GM12878 (cell line): ENCODE measurements at regions not wholly inside any gene's neighbourhood (a gene's known extent, or its start where the extent isn't known, plus 50 kb on each side); places are given as distances from the start of the nearest gene placed in this dataset.

ENCODE experiments used
- ATAC-seq: fragments of 200-7000 bp; cut with Tn5 transposase; 3 replicates; pipeline ENCODE4 v1.9.1; 2020; ENCODE audit warnings: mild to moderate bottlenecking, moderate library complexity
- BruUV-seq: library from RNA; stranded (reverse); fragments of 400-500 nt; replicated peaks from 2 replicates; lab custom pipeline; 2021; lab: Mats Ljungman, UMichigan
- CTCF ChIA-PET: fragments of 300-600 bp; sonication (Branson Sonifier 250); formaldehyde crosslinking; extraction: SDS; loops from one replicate; lab custom pipeline; 2021; ENCODE audit warnings: inconsistent platforms; lab: Yijun Ruan, JAX
- POLR2A ChIA-PET: fragments of 350-600 bp; formaldehyde crosslinking; extraction: SDS; loops from one replicate; lab custom pipeline; 2021; ENCODE audit warnings: inconsistent platforms; lab: Charles Lee
- RAD21 ChIA-PET: fragments of 300-600 bp; sonication (Branson Sonifier 250); formaldehyde crosslinking; loops from one replicate; lab custom pipeline; 2023; ENCODE audit warnings: antibody characterized with exemption; ENCODE audit not compliant: unreplicated experiment; lab: Charles Lee
- SMC1A ChIA-PET: fragments of 300-600 bp; sonication (Branson Sonifier 250); formaldehyde crosslinking; loops from one replicate; lab custom pipeline; 2023; ENCODE audit not compliant: unreplicated experiment, uncharacterized antibody; lab: Charles Lee
- DNase-seq: peaks from one replicate; pipeline ENCODE4 v3.0.0-alpha.2; 2011; ENCODE audit warnings: low read depth, low spot score
- FAIRE-seq: peaks from 3 replicates; lab custom pipeline; 2011; peaks lifted over from hg19 to GRCh38; lab: Jason Lieb, UNC
- H2AFZ ChIP-seq: 2 replicates; pipeline ENCODE4 v1.6.0; 2011; ENCODE audit warnings: low read depth, low read length, control low read depth; ENCODE audit not compliant: control insufficient read depth
- H3K27ac ChIP-seq: 2 replicates; pipeline ENCODE4 v1.5.1; 2011; ENCODE audit warnings: control low read depth; ENCODE audit not compliant: control insufficient read depth, insufficient read depth
- H3K27me3 ChIP-seq, 2 experiments: replicated peaks in 1 of 2; 2 replicates each; pipeline versions ENCODE4 v1.6.0 to v1.6.1; 2011; ENCODE audit warnings: low read length in 1 of 2; ENCODE audit not compliant: control insufficient read depth in 2 of 2, insufficient read depth in 2 of 2
- H3K36me3 ChIP-seq, 2 experiments: 2 replicates each; pipeline ENCODE4 v1.5.1; 2011; ENCODE audit warnings: low read length in 1 of 2; ENCODE audit not compliant: control insufficient read depth in 2 of 2, insufficient read depth in 2 of 2
- H3K4me1 ChIP-seq: 2 replicates; pipeline ENCODE4 v1.6.1; 2011; ENCODE audit warnings: mild to moderate bottlenecking, low read length, moderate library complexity, mixed read lengths; ENCODE audit not compliant: control insufficient read depth, insufficient read depth
- H3K4me2 ChIP-seq: 2 replicates; pipeline ENCODE4 v1.6.0; 2011; ENCODE audit warnings: control low read depth; ENCODE audit not compliant: control insufficient read depth, insufficient read depth
- H3K4me3 ChIP-seq: fragments of 200-600 bp; sonication (generic); 2 replicates; pipeline ENCODE4 v1.5.1; 2016
- H3K79me2 ChIP-seq: 2 replicates; pipeline ENCODE4 v1.6.0; 2011; ENCODE audit warnings: low read length; ENCODE audit not compliant: control insufficient read depth, insufficient read depth
- H3K9ac ChIP-seq: 2 replicates; pipeline ENCODE4 v1.8.0; 2011; ENCODE audit warnings: low read length, control low read depth, mixed read lengths; ENCODE audit not compliant: control insufficient read depth, insufficient read depth
- H3K9me3 ChIP-seq: replicated peaks from 3 replicates; pipeline ENCODE4 v1.5.1; 2011; ENCODE audit warnings: mild to moderate bottlenecking, low read length; ENCODE audit not compliant: control insufficient read depth, insufficient read depth
- H4K20me1 ChIP-seq: 2 replicates; pipeline ENCODE4 v1.6.0; 2011; ENCODE audit not compliant: control insufficient read depth, insufficient read depth
- ATF2 ChIP-seq: IDR thresholded peaks from 2 replicates; pipeline ENCODE4 v1.6.1; 2012; ENCODE audit warnings: low read length, inconsistent platforms
- CHD2 ChIP-seq: IDR thresholded peaks from 2 replicates; pipeline ENCODE4 v1.6.1; 2011; ENCODE audit warnings: low read depth, low read length, improper control_type of control experiment, borderline replicate concordance
- MEF2B ChIP-seq: fragments of 450-650 bp; IDR thresholded peaks from 2 replicates; pipeline ENCODE4 v1.6.1; 2018; ENCODE audit warnings: mild to moderate bottlenecking, moderate library complexity; ENCODE audit not compliant: partially characterized antibody, poor library complexity, severe bottlenecking
- NBN ChIP-seq: fragments of 450-650 bp; IDR thresholded peaks from 2 replicates; pipeline ENCODE4 v1.6.1; 2016
- POLR2AphosphoS2 ChIP-seq: IDR thresholded peaks from 2 replicates; pipeline ENCODE4 v1.6.1; 2011; ENCODE audit warnings: low read depth, mild to moderate bottlenecking, low read length, improper control_type of control experiment, moderate library complexity
- SUZ12 ChIP-seq: fragments of 200-600 bp; sonication (generic); IDR thresholded peaks from one replicate; pipeline ENCODE4 v1.6.1; 2018; ENCODE audit warnings: antibody characterized with exemption, mild to moderate bottlenecking; ENCODE audit not compliant: unreplicated experiment
- ZNF384 ChIP-seq: IDR thresholded peaks from 2 replicates; pipeline ENCODE4 v1.6.1; 2012; ENCODE audit warnings: low read depth, mild to moderate bottlenecking, low read length, improper control_type of control experiment, borderline replicate concordance
- WGBS: methylation state at CpG from one replicate; pipeline ENCODE4 v1.1.6; 2016; ENCODE audit warnings: low lambda C conversion rate; ENCODE audit not compliant: insufficient replicate concordance, insufficient coverage; ENCODE audit errors: missing lambda C conversion rate; 5-methylcytosine and 5-hydroxymethylcytosine counted together
- in situ Hi-C: fragments of 300-500 bp; cut with MboI; formaldehyde crosslinking; loops from 9 replicates; pipeline ENCODE4 v1.14.3; 2018; ENCODE audit warnings: mixed read lengths
- intact Hi-C: fragments of 100-400 bp; cut with micrococcal nuclease; formaldehyde crosslinking; loops from one replicate; pipeline ENCODE4 v1.14.2; 2022; ENCODE audit not compliant: unreplicated experiment

GRCh38 chr1:37150986-37151385 lies 116.7 kb upstream of the GRIK3 start (continued):
- TF ChIP-seq NBN = no peak

GRCh38 chr1:37151789-37152188 lies 117.5 kb upstream of the GRIK3 start:
- ATAC-seq = no peak
- no peaks in the 10 kb centered on the region; a peak in 1 of 4 replicates for H3K27me3 ChIP-seq
- no peaks in the 10 kb centered on the region for H4K20me1 ChIP-seq
- in situ Hi-C loops (no loop called here), intact Hi-C loops (no loop called here)
- H3K4me2 ChIP-seq = no peak overlapping the region
- no peaks in the 10 kb centered on the region for H3K9me3 ChIP-seq
- no peaks in the 10 kb centered on the region for H3K36me3 ChIP-seq
- TF ChIP-seq MEF2B (no peak), SUZ12 (no peak), ATF2 (no peak), ZNF384 (no peak), POLR2AphosphoS2 (no peak), CHD2 (no peak)
- SMC1A ChIA-PET = no interaction called here
- CTCF ChIA-PET = no interaction called here
- DNase-seq = no peak
- WGBS = 10% methylated on average over 3 of the region's 3 CpGs
- H2AFZ ChIP-seq = no peak overlapping the region
- RAD21 ChIA-PET = no interaction called here
- no peak overlapping the region for H3K9ac ChIP-seq
- no peak overlapping the region for H3K27ac ChIP-seq
- no TSS peak for BruUV-seq
- FAIRE-seq = no peak
- POLR2A ChIA-PET = interaction anchor here (0.7 kb wide), 1 partner anchor 233 kb away, joined by 3 read pairs; no protein-coding TSS in a partner anchor
- H3K79me2 ChIP-seq = no peaks in the 10 kb centered on the region
- H3K4me1 ChIP-seq = no peaks in the 10 kb centered on the region
- H3K4me3 ChIP-seq = no peak overlapping the region
